K562 (cell line): ENCODE measurements at regions not wholly inside any gene's neighbourhood (a gene's known extent, or its start where the extent isn't known, plus 50 kb on each side); places are given as distances from the start of the nearest gene placed in this dataset.

ENCODE experiments used
- ATF1 ChIP-seq, 2 experiments: fragments of 450-650 bp in 1 of 2; IDR thresholded peaks; 2 replicates each; pipeline ENCODE4 v1.6.1; 2016; ENCODE audit warnings: missing compliant biosample characterization in 1 of 2, missing genetic modification characterization in 1 of 2
- CSDE1 ChIP-seq, 2 experiments: fragments of 450-650 bp; IDR thresholded peaks; 2 replicates each; pipeline ENCODE4 v1.6.1; 2016; ENCODE audit warnings: mild to moderate bottlenecking in 1 of 2
- CTBP1 ChIP-seq: fragments of 450-650 bp; IDR thresholded peaks from 2 replicates; pipeline ENCODE4 v1.6.1; 2016; ENCODE audit warnings: borderline replicate concordance
- GTF2E2 ChIP-seq: fragments of 200-800 bp; sonication (Bioruptor generic); IDR thresholded peaks from 2 replicates; pipeline ENCODE4 v1.6.1; 2016; ENCODE audit warnings: missing genetic modification characterization, missing compliant biosample characterization
- HDAC2 ChIP-seq: fragments of 450-650 bp; IDR thresholded peaks from 2 replicates; pipeline ENCODE4 v1.6.1; 2016; ENCODE audit warnings: mild to moderate bottlenecking
- HNRNPH1 ChIP-seq: fragments of 200-400 bp; formaldehyde crosslinking; optimal IDR thresholded peaks from 2 replicates; pipeline ENCODE3; 2017; ENCODE audit warnings: low read depth, mild to moderate bottlenecking, low read length, moderate library complexity
- KDM1A ChIP-seq, 2 experiments: fragments of 450-650 bp; IDR thresholded peaks; 2 replicates each; pipeline ENCODE4 v1.6.1; 2016; ENCODE audit warnings: mild to moderate bottlenecking in 2 of 2
- KDM5B ChIP-seq: fragments of 200-600 bp; sonication (generic); IDR thresholded peaks from 2 replicates; pipeline ENCODE4 v1.6.1; 2012; ENCODE audit warnings: low read depth, mild to moderate bottlenecking, moderate library complexity, low read length, control low read depth, inconsistent platforms; ENCODE audit not compliant: insufficient replicate concordance
- NFIX ChIP-seq: fragments of 250-450 bp; sonication (Bioruptor Pico); IDR thresholded peaks from 2 replicates; pipeline ENCODE4 v1.4.0; 2020; ENCODE audit warnings: low read depth, mild to moderate bottlenecking, moderate library complexity
- OTX1 ChIP-seq: fragments of 450-650 bp; formaldehyde crosslinking; IDR thresholded peaks from 2 replicates; pipeline ENCODE4 v1.4.0; 2022; ENCODE audit warnings: mild to moderate bottlenecking
- PHB2 ChIP-seq: fragments of 450-650 bp; IDR thresholded peaks from 2 replicates; pipeline ENCODE4 v1.6.1; 2017; ENCODE audit warnings: low read depth
- POLR2B ChIP-seq: fragments of 450-650 bp; IDR thresholded peaks from 2 replicates; pipeline ENCODE4 v1.6.1; 2018; ENCODE audit warnings: low read depth; ENCODE audit not compliant: partially characterized antibody
- PTTG1 ChIP-seq: fragments of 450-650 bp; IDR thresholded peaks from 2 replicates; pipeline ENCODE4 v1.6.1; 2016; ENCODE audit warnings: low read depth, mild to moderate bottlenecking, missing genetic modification characterization, missing compliant biosample characterization
- RCOR1 ChIP-seq, 2 experiments: IDR thresholded peaks; 2 replicates each; pipeline ENCODE4 v1.6.1; 2012; ENCODE audit warnings: low read depth in 2 of 2, low read length in 2 of 2, borderline replicate concordance in 1 of 2, improper control_type of control experiment in 1 of 2
- SNRNP70 ChIP-seq: fragments of 200-400 bp; formaldehyde crosslinking; optimal IDR thresholded peaks from 2 replicates; pipeline ENCODE3; 2017; ENCODE audit warnings: low read depth, low read length
- STAT5B ChIP-seq: fragments of 250-450 bp; sonication (Bioruptor Pico); IDR thresholded peaks from 2 replicates; pipeline ENCODE4 v1.8.0; 2021; ENCODE audit warnings: mild to moderate bottlenecking, inconsistent platforms
- TCF3 ChIP-seq: sonication (generic); formaldehyde crosslinking; IDR thresholded peaks from 2 replicates; pipeline ENCODE4 v1.4.0; 2020; ENCODE audit warnings: mild to moderate bottlenecking, missing genetic modification reagents
- TFAP4 ChIP-seq: sonication (generic); formaldehyde crosslinking; IDR thresholded peaks from 2 replicates; pipeline ENCODE4 v1.8.0; 2022; ENCODE audit warnings: missing genetic modification reagents, mild to moderate bottlenecking, moderate library complexity, borderline replicate concordance
- ZNF121 ChIP-seq: sonication (generic); formaldehyde crosslinking; conservative IDR thresholded peaks from 2 replicates; pipeline ENCODE4 v1.8.0; 2022; ENCODE audit warnings: missing genetic modification reagents
- ZNF217 ChIP-seq: sonication (generic); formaldehyde crosslinking; IDR thresholded peaks from 2 replicates; pipeline ENCODE4 v1.8.0; 2022; ENCODE audit warnings: mild to moderate bottlenecking, missing genetic modification reagents
- ZNF253 ChIP-seq: fragments of 250-450 bp; sonication (Bioruptor Pico); conservative IDR thresholded peaks from 2 replicates; pipeline ENCODE4 v1.6.1; 2021; ENCODE audit warnings: mild to moderate bottlenecking
- ZNF41 ChIP-seq: fragments of 250-450 bp; sonication (Bioruptor Pico); conservative IDR thresholded peaks from 2 replicates; pipeline ENCODE4 v1.4.0; 2020; ENCODE audit warnings: mild to moderate bottlenecking
- ZNF589 ChIP-seq: fragments of 200-800 bp; sonication (Bioruptor generic); IDR thresholded peaks from 2 replicates; pipeline ENCODE4 v1.6.1; 2016; ENCODE audit warnings: low read depth, missing genetic modification characterization, missing compliant biosample characterization
- ZNF668 ChIP-seq: fragments of 250-450 bp; sonication (Bioruptor Pico); IDR thresholded peaks from 2 replicates; pipeline ENCODE4 v1.8.0; 2022; ENCODE audit warnings: mild to moderate bottlenecking, inconsistent platforms
- ZNF764 ChIP-seq: fragments of 250-450 bp; sonication (Bioruptor Pico); IDR thresholded peaks from 2 replicates; pipeline ENCODE4 v1.4.0; 2020; ENCODE audit warnings: low read depth, mild to moderate bottlenecking, moderate library complexity

- TF ChIP-seq HNRNPH1 (no peak), ZNF121 (CRISPR knock-in tag) (peak; percentile 97), RCOR1 (IDR thresholded peaks at IDR 0.05; ENCODE audit: borderline replicate concordance in 1 of 2, low read depth in 2 of 2, low read length in 2 of 2) (0 out of 4 replicates have a peak, but pooled peaks of 1 of the 2 experiments have one; percentile 11), HDAC2 (no peak), ATF1 (CRISPR knock-in tag; IDR thresholded peaks at IDR 0.05) (no peak), ATF1 (tag; IDR thresholded peaks at IDR 0.05) (no peak), TCF3 (CRISPR knock-in tag) (no peak), ZNF253 (CRISPR knock-in tag) (no peak), KDM1A (IDR thresholded peaks at IDR 0.05) (peak in 1 of 2 experiments; percentile 49; a peak in 2 of 4 replicates), ZNF589 (no peak), PHB2 (no peak), POLR2B (no peak), NFIX (CRISPR knock-in tag) (no peak), CTBP1 (no peak), SNRNP70 (no peak), ZNF764 (CRISPR knock-in tag) (no peak), ZNF217 (CRISPR knock-in tag) (no peak), STAT5B (no peak), OTX1 (CRISPR knock-in tag) (no peak), CSDE1 (IDR thresholded peaks at IDR 0.05) (no peak), ZNF41 (CRISPR knock-in tag) (no peak), GTF2E2 (tag) (no peak), KDM5B (no peak), ZNF668 (CRISPR knock-in tag) (no peak), PTTG1 (tag) (no peak), TFAP4 (CRISPR knock-in tag) (peak; percentile 12; the same call in 1 of the 2 replicates)
Observed at GRCh38 chr16:85392756-85393673, 220.1 kb upstream of the GSE1 start (continued).
